Ectodermal cell (in vitro differentiated cells): ENCODE measurements at regions not wholly inside any gene's neighbourhood (a gene's known extent, or its start where the extent isn't known, plus 50 kb on each side); places are given as distances from the start of the nearest gene placed in this dataset.

Source experiments
- H3K27ac ChIP-seq: 2 replicates; pipeline ENCODE4 v1.7.0; 2013; ENCODE audit warnings: mild to moderate bottlenecking, low read depth, low read length; ENCODE audit not compliant: insufficient read depth, poor library complexity, severe bottlenecking
- H3K27me3 ChIP-seq: 2 replicates; pipeline ENCODE4 v1.7.0; 2013; ENCODE audit warnings: mild to moderate bottlenecking, low read length; ENCODE audit not compliant: insufficient read depth, control insufficient read depth, poor library complexity, severe bottlenecking
- H3K36me3 ChIP-seq: one replicate; pipeline ENCODE4 v1.7.0; 2013; ENCODE audit warnings: low read length; ENCODE audit not compliant: control insufficient read depth, insufficient read depth
- H3K4me1 ChIP-seq: one replicate; pipeline ENCODE4 v1.7.0; 2013; ENCODE audit warnings: low read length; ENCODE audit not compliant: control insufficient read depth, insufficient read depth
- H3K4me3 ChIP-seq: 2 replicates; pipeline ENCODE4 v1.7.0; 2013; ENCODE audit warnings: low read depth, low read length, control low read depth; ENCODE audit not compliant: insufficient read depth
- H3K9me3 ChIP-seq: 2 replicates; pipeline ENCODE4 v1.7.0; 2013; ENCODE audit warnings: mild to moderate bottlenecking, low read length, moderate library complexity; ENCODE audit not compliant: control insufficient read depth
- WGBS, 2 experiments: methylation state at CpG; one replicate each; pipeline ENCODE4 v1.1.7; 2013; ENCODE audit warnings: missing lambda C conversion rate in 2 of 2; 5-methylcytosine and 5-hydroxymethylcytosine counted together

GRCh38 chr2:12959935-12960334 is 243.2 kb downstream of the TRIB2 start:
- Histone ChIP-seq H3K4me1 (no peaks in the 10 kb centered on the region), H3K27ac (no peak overlapping the region), H3K36me3 (no peaks in the 10 kb centered on the region), H3K9me3 (no peaks in the 10 kb centered on the region), H3K27me3 (no peaks in the 10 kb centered on the region), H3K4me3 (no peak overlapping the region)
- 84 to 100% methylated on average over 1 to 2 of the region's 2 CpGs for WGBS, 2 experiments

- no peaks in the 10 kb centered on the region for H3K27me3 ChIP-seq
- WGBS, 2 experiments: 97 to 100% methylated on average over 1 of the region's 1 CpG
- no peaks in the 10 kb centered on the region for H3K4me1 ChIP-seq
- no peaks in the 10 kb centered on the region for H3K9me3 ChIP-seq
- H3K27ac ChIP-seq: no peak overlapping the region
- no peaks in the 10 kb centered on the region for H3K36me3 ChIP-seq
- H3K4me3 ChIP-seq: no peak overlapping the region
Measured at GRCh38 chr2:12960671-12961070, 243.9 kb downstream of the TRIB2 start.

- 95% methylated on average over 2 to 5 of the region's 5 CpGs for WGBS, 2 experiments
- no peaks in the 10 kb centered on the region for H3K27me3 ChIP-seq
- no peaks in the 10 kb centered on the region for H3K36me3 ChIP-seq
- H3K9me3 ChIP-seq: no peaks in the 10 kb centered on the region
- no peak overlapping the region for H3K4me3 ChIP-seq
- no peak overlapping the region for H3K27ac ChIP-seq
- H3K4me1 ChIP-seq: no peaks in the 10 kb centered on the region
Measured at GRCh38 chr2:12964904-12965539, 248.3 kb downstream of the TRIB2 start.

- H3K4me1 ChIP-seq: no peaks in the 10 kb centered on the region
- no peak overlapping the region for H3K27ac ChIP-seq
- no peaks in the 10 kb centered on the region for H3K9me3 ChIP-seq
- H3K4me3 ChIP-seq: no peak overlapping the region
- H3K36me3 ChIP-seq: no peaks in the 10 kb centered on the region
- H3K27me3 ChIP-seq: no peaks in the 10 kb centered on the region
Measured at GRCh38 chr2:12965540-12966269, 249.0 kb downstream of the TRIB2 start.

- Histone ChIP-seq H3K4me3 (no peak overlapping the region), H3K27ac (no peak overlapping the region), H3K36me3 (no peaks in the 10 kb centered on the region), H3K27me3 (no peaks in the 10 kb centered on the region), H3K4me1 (no peaks in the 10 kb centered on the region), H3K9me3 (no peaks in the 10 kb centered on the region)
- WGBS, 2 experiments: 82 to 90% methylated on average over 1 of the region's 1 CpG
Measured at GRCh38 chr2:12967804-12968203, 251.1 kb downstream of the TRIB2 start.

- Histone ChIP-seq H3K27ac (no peak overlapping the region), H3K4me1 (no peaks in the 10 kb centered on the region), H3K4me3 (no peak overlapping the region), H3K36me3 (no peaks in the 10 kb centered on the region), H3K27me3 (no peaks in the 10 kb centered on the region), H3K9me3 (no peaks in the 10 kb centered on the region)
- WGBS, 2 experiments: 91 to 98% methylated on average over 2 of the region's 3 CpGs
Measured at GRCh38 chr2:12968399-12968798, 251.7 kb downstream of the TRIB2 start.

- no peaks in the 10 kb centered on the region for H3K27me3 ChIP-seq
- WGBS, 2 experiments: 91 to 95% methylated on average over 4 of the region's 4 CpGs
- no peaks in the 10 kb centered on the region for H3K4me1 ChIP-seq
- no peak overlapping the region for H3K27ac ChIP-seq
- H3K9me3 ChIP-seq: no peaks in the 10 kb centered on the region
- H3K36me3 ChIP-seq: no peaks in the 10 kb centered on the region
- H3K4me3 ChIP-seq: no peak overlapping the region
Measured at GRCh38 chr2:12970861-12971260, 254.1 kb downstream of the TRIB2 start.

- WGBS, 2 experiments: 91 to 95% methylated on average over 4 of the region's 4 CpGs
Measured at GRCh38 chr2:12971581-12972365, 255.0 kb downstream of the TRIB2 start.

GRCh38 chr2:12978066-12978835 is 261.5 kb downstream of the TRIB2 start:
- H3K4me1 ChIP-seq: no peaks in the 10 kb centered on the region

More at GRCh38 chr2:12971581-12972365, 255.0 kb downstream of the TRIB2 start:
- Histone ChIP-seq H3K4me1 (no peaks in the 10 kb centered on the region), H3K27ac (no peak overlapping the region), H3K27me3 (no peaks in the 10 kb centered on the region), H3K4me3 (no peak overlapping the region), H3K36me3 (no peaks in the 10 kb centered on the region), H3K9me3 (no peaks in the 10 kb centered on the region)

More at GRCh38 chr2:12978066-12978835, 261.5 kb downstream of the TRIB2 start:
- WGBS, 2 experiments: 58 to 67% methylated on average over 3 of the region's 4 CpGs
- Histone ChIP-seq H3K36me3 (no peaks in the 10 kb centered on the region), H3K4me3 (no peak overlapping the region), H3K27me3 (no peaks in the 10 kb centered on the region), H3K9me3 (no peaks in the 10 kb centered on the region), H3K27ac (no peak overlapping the region)
